ENCODE measurements at regions not wholly inside any gene's neighbourhood (a gene's known extent, or its start where the extent isn't known, plus 50 kb on each side); places are given as distances from the start of the nearest gene placed in this dataset.

GRCh38 chr3:17894434-17895060, 152.1 kb upstream of the TBC1D5 start:
- TF ChIP-seq POLR2A (IDR thresholded peaks at IDR 0.05) = no peak
- TF ChIP-seq, protein P1, sequence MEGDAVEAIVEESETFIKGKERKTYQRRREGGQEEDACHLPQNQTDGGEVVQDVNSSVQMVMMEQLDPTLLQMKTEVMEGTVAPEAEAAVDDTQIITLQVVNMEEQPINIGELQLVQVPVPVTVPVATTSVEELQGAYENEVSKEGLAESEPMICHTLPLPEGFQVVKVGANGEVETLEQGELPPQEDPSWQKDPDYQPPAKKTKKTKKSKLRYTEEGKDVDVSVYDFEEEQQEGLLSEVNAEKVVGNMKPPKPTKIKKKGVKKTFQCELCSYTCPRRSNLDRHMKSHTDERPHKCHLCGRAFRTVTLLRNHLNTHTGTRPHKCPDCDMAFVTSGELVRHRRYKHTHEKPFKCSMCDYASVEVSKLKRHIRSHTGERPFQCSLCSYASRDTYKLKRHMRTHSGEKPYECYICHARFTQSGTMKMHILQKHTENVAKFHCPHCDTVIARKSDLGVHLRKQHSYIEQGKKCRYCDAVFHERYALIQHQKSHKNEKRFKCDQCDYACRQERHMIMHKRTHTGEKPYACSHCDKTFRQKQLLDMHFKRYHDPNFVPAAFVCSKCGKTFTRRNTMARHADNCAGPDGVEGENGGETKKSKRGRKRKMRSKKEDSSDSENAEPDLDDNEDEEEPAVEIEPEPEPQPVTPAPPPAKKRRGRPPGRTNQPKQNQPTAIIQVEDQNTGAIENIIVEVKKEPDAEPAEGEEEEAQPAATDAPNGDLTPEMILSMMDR (IDR thresholded peaks at IDR 0.05) = peak in 1 of 6 experiments; percentile 16
- WGBS, 2 donors = 10 to 22% methylated on average over 1 of the region's 1 CpG
- no peak for DNase-seq

GRCh38 chr3:17891139-17891856, 148.9 kb upstream of the TBC1D5 start:
- no peak overlapping the region for H3K27ac ChIP-seq
- H3K36me3 ChIP-seq = no peaks in the 10 kb centered on the region
- H3K9me3 ChIP-seq = no peaks in the 10 kb centered on the region
- 72 to 94% methylated on average over 4 of the region's 4 CpGs for WGBS, 2 donors
- TF ChIP-seq POLR2A (IDR thresholded peaks at IDR 0.05) = no peak
- TF ChIP-seq, protein P1 (IDR thresholded peaks at IDR 0.05) = no peak
- H3K4me1 ChIP-seq = no peaks in the 10 kb centered on the region
- no peaks in the 10 kb centered on the region for H3K27me3 ChIP-seq
- no peak overlapping the region for H3K4me3 ChIP-seq (replicated peaks in 1 of 3)
- intact Hi-C loops (cut with DNase I) = no loop called here
- DNase-seq = no peak

More at GRCh38 chr3:17894434-17895060, 152.1 kb upstream of the TBC1D5 start:
- intact Hi-C loops (cut with DNase I) = no loop called here
- no peaks in the 10 kb centered on the region for H3K9me3 ChIP-seq
- H3K27me3 ChIP-seq = no peaks in the 10 kb centered on the region
- H3K4me1 ChIP-seq = no peaks in the 10 kb centered on the region
- no peak overlapping the region for H3K27ac ChIP-seq
- H3K4me3 ChIP-seq (replicated peaks in 1 of 3) = no peak overlapping the region
- no peaks in the 10 kb centered on the region for H3K36me3 ChIP-seq

GRCh38 chr3:17885986-17886385, 143.6 kb upstream of the TBC1D5 start:
- WGBS, 2 donors = 92 to 94% methylated on average over 3 of the region's 3 CpGs

GRCh38 chr3:17882981-17883380, 140.6 kb upstream of the TBC1D5 start:
- no peaks in the 10 kb centered on the region for H3K4me1 ChIP-seq
- H3K36me3 ChIP-seq = no peaks in the 10 kb centered on the region
- H3K27me3 ChIP-seq = no peaks in the 10 kb centered on the region
- H3K4me3 ChIP-seq (replicated peaks in 1 of 3) = no peak overlapping the region
- H3K9me3 ChIP-seq = no peaks in the 10 kb centered on the region
- WGBS, 2 donors = 86 to 89% methylated on average over 2 of the region's 2 CpGs
- intact Hi-C loops (cut with DNase I) = no loop called here
- no peak for TF ChIP-seq POLR2A (IDR thresholded peaks at IDR 0.05)
- TF ChIP-seq, protein P1 (IDR thresholded peaks at IDR 0.05) = no peak
- H3K27ac ChIP-seq = no peak overlapping the region
- DNase-seq = no peak

More at GRCh38 chr3:17885986-17886385, 143.6 kb upstream of the TBC1D5 start:
- H3K27me3 ChIP-seq = no peaks in the 10 kb centered on the region
- DNase-seq = no peak
- TF ChIP-seq POLR2A (IDR thresholded peaks at IDR 0.05) = no peak
- TF ChIP-seq, protein P1 (IDR thresholded peaks at IDR 0.05) = no peak
- H3K27ac ChIP-seq = no peak overlapping the region
- no peak overlapping the region for H3K4me3 ChIP-seq (replicated peaks in 1 of 3)
- no peaks in the 10 kb centered on the region for H3K36me3 ChIP-seq
- no peaks in the 10 kb centered on the region for H3K9me3 ChIP-seq
- H3K4me1 ChIP-seq = no peaks in the 10 kb centered on the region
- intact Hi-C loops (cut with DNase I) = no loop called here

GRCh38 chr3:17877299-17877698, 134.9 kb upstream of the TBC1D5 start:
- WGBS, 2 donors = 86 to 96% methylated on average over 5 of the region's 5 CpGs
- no peak for TF ChIP-seq POLR2A (IDR thresholded peaks at IDR 0.05)
- TF ChIP-seq, protein P1 (IDR thresholded peaks at IDR 0.05) = no peak
- intact Hi-C loops (cut with DNase I) = no loop called here
- no peaks in the 10 kb centered on the region for H3K9me3 ChIP-seq
- no peak overlapping the region for H3K27ac ChIP-seq
- H3K36me3 ChIP-seq = no peaks in the 10 kb centered on the region
- H3K27me3 ChIP-seq = no peaks in the 10 kb centered on the region
- H3K4me3 ChIP-seq (replicated peaks in 1 of 3) = no peak overlapping the region
- no peaks in the 10 kb centered on the region for H3K4me1 ChIP-seq
- DNase-seq = no peak
